Neural cell (in vitro differentiated cells): ENCODE measurements at regions not wholly inside any gene's neighbourhood (a gene's known extent, or its start where the extent isn't known, plus 50 kb on each side); places are given as distances from the start of the nearest gene placed in this dataset.

Experiments
- H2AFZ ChIP-seq: fragments of 200-600, 300-800 bp; sonication (generic), shearing (Covaris generic); 2 replicates; pipeline ENCODE4 v1.6.0; 2014; ENCODE audit warnings: low read depth, mild to moderate bottlenecking, antibody characterized with exemption, low read length, moderate library complexity
- H3F3A ChIP-seq: fragments of 200-600 bp; shearing (Covaris generic); 2 replicates; pipeline ENCODE4 v1.6.1; 2016; ENCODE audit warnings: mild to moderate bottlenecking, moderate library complexity, mixed read lengths, antibody characterized with exemption, low read length; ENCODE audit not compliant: insufficient read depth, poor library complexity, severe bottlenecking
- H3K27ac ChIP-seq: fragments of 200-600, 300-800 bp; sonication (generic), shearing (Covaris generic); 2 replicates; pipeline ENCODE4 v1.5.1; 2014; ENCODE audit warnings: mild to moderate bottlenecking, low read length, moderate library complexity
- H3K27me3 ChIP-seq: fragments of 300-800, 200-600 bp; sonication (generic), shearing (Covaris generic); 2 replicates; pipeline ENCODE4 v1.6.0; 2014; ENCODE audit warnings: mild to moderate bottlenecking, low read depth, low read length, moderate library complexity; ENCODE audit not compliant: insufficient read depth
- H3K36me3 ChIP-seq: fragments of 300-800, 200-600 bp; sonication (generic), shearing (Covaris generic); 2 replicates; pipeline ENCODE4 v1.5.1; 2014; ENCODE audit warnings: mild to moderate bottlenecking, antibody characterized with exemption, low read length, moderate library complexity; ENCODE audit not compliant: insufficient read depth
- H3K4me2 ChIP-seq: fragments of 300-800, 200-600 bp; sonication (generic), shearing (Covaris generic); 2 replicates; pipeline ENCODE4 v1.6.0; 2014; ENCODE audit warnings: mild to moderate bottlenecking, low read length
- H3K4me3 ChIP-seq: fragments of 300-800, 200-600 bp; sonication (generic), shearing (Covaris generic); 2 replicates; pipeline ENCODE4 v1.5.1; 2014; ENCODE audit warnings: mild to moderate bottlenecking, low read length, moderate library complexity
- H3K79me2 ChIP-seq: fragments of 200-600 bp; shearing (Covaris generic); replicated peaks from 2 replicates; pipeline ENCODE4 v1.6.0; 2014; ENCODE audit warnings: mild to moderate bottlenecking, low read length, moderate library complexity; ENCODE audit not compliant: insufficient read depth
- H3K9ac ChIP-seq: fragments of 300-800, 200-600 bp; sonication (generic), shearing (Covaris generic); 2 replicates; pipeline ENCODE4 v1.6.1; 2016; ENCODE audit warnings: mild to moderate bottlenecking, low read length, mixed read lengths
- H3K9me2 ChIP-seq: fragments of 200-600 bp; shearing (Covaris generic); 2 replicates; pipeline ENCODE4 v1.6.1; 2016; ENCODE audit warnings: mild to moderate bottlenecking, low read length, mixed read lengths; ENCODE audit not compliant: insufficient read depth
- H3K9me3 ChIP-seq: fragments of 200-600, 300-800 bp; sonication (generic), shearing (Covaris generic); 2 replicates; pipeline ENCODE4 v1.6.1; 2016; ENCODE audit warnings: mild to moderate bottlenecking, mixed run types, low read length, moderate library complexity, mixed read lengths
- H4K20me1 ChIP-seq: fragments of 200-600 bp; shearing (Covaris generic); 2 replicates; pipeline ENCODE4 v1.6.1; 2016; ENCODE audit warnings: mild to moderate bottlenecking, mixed run types; ENCODE audit not compliant: insufficient read depth
- EP300 ChIP-seq: fragments of 450-650 bp; conservative IDR thresholded peaks from 2 replicates; pipeline ENCODE4 v1.6.1; 2014; ENCODE audit warnings: antibody characterized with exemption, mild to moderate bottlenecking, moderate library complexity; ENCODE audit not compliant: poor library complexity, severe bottlenecking
- EZH2 ChIP-seq: fragments of 200-600, 300-800 bp; shearing (Covaris generic), sonication (generic); IDR thresholded peaks from 2 replicates; pipeline ENCODE4 v1.6.1; 2014; ENCODE audit warnings: antibody characterized with exemption, low read length, borderline replicate concordance, mild to moderate bottlenecking; ENCODE audit not compliant: insufficient read depth, poor library complexity, severe bottlenecking
- MXI1 ChIP-seq: fragments of 450-650 bp; conservative IDR thresholded peaks from 2 replicates; pipeline ENCODE4 v1.6.1; 2014; ENCODE audit warnings: antibody characterized with exemption, mild to moderate bottlenecking; ENCODE audit not compliant: poor library complexity, severe bottlenecking
- POLR2AphosphoS5 ChIP-seq: IDR thresholded peaks from 2 replicates; pipeline ENCODE4 v1.6.1; 2012
- RAD21 ChIP-seq: fragments of 450-650 bp; conservative IDR thresholded peaks from 2 replicates; pipeline ENCODE4 v1.6.1; 2014; ENCODE audit warnings: antibody characterized with exemption, mild to moderate bottlenecking, moderate library complexity
- SMC3 ChIP-seq: fragments of 450-650 bp; conservative IDR thresholded peaks from 2 replicates; pipeline ENCODE4 v1.6.1; 2014; ENCODE audit warnings: antibody characterized with exemption, mild to moderate bottlenecking, moderate library complexity; ENCODE audit not compliant: poor library complexity
- TAF1 ChIP-seq: IDR thresholded peaks from 2 replicates; pipeline ENCODE4 v1.6.1; 2012; ENCODE audit warnings: low read depth
- TF ChIP-seq, protein P1 (sequence below): fragments of 450-650 bp; IDR thresholded peaks from 2 replicates; pipeline ENCODE4 v1.5.1; 2014; ENCODE audit warnings: antibody characterized with exemption, mild to moderate bottlenecking, moderate library complexity; ENCODE audit not compliant: poor library complexity, severe bottlenecking
- TF ChIP-seq, protein P2 (sequence below): IDR thresholded peaks from 2 replicates; pipeline ENCODE4 v1.6.1; 2012; ENCODE audit warnings: borderline replicate concordance

DNA sequence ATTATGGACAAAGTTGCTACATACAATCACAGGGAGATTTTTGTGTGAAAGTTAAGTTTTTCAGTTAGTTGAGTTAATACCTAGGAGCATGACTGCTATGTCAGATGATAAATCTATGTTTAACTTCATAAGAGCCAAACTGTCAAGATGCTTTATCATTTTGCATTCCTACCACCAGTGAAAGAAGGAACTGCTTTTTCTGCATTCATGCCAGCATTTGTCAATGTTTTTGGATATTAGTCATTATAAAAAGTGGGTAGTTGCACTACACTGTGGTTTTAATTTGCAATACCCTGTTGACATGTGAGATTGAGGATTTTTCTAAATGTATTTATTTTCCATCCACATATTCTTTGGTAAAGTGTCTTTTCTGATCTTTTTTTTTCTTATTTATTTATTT lies 434.0 kb upstream of the MON1B start:
- Histone ChIP-seq H4K20me1 (no peaks in the 10 kb centered on the region), H3K9me3 (no peaks in the 10 kb centered on the region), H3F3A (no peaks in the 10 kb centered on the region)

DNA sequence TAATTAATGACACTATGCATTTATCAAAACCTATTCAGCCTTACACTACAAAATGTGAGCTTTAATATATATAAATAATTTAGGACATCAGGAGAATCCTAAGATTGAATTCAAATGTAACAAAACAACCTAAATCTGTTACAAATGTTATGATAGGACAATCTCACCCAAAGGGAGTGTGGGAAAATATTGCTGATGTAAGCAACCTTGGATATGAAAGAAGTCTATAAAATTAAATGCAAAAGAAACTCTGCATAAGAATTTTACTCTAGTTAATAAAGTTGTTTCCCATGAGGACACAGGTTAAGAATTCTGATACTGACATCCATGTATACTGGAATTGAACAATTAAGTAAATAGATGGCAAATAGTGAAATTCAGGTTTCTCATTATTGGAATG lies 424.5 kb upstream of the MON1B start:
- Histone ChIP-seq H3K4me3 (no peak overlapping the region), H2AFZ (no peak overlapping the region), H3K79me2 (no peaks in the 10 kb centered on the region), H3K9me2 (no peaks in the 10 kb centered on the region), H3K27me3 (no peaks in the 10 kb centered on the region), H4K20me1 (no peaks in the 10 kb centered on the region), H3K4me2 (no peak overlapping the region), H3K36me3 (no peaks in the 10 kb centered on the region), H3K9ac (no peak overlapping the region), H3F3A (no peaks in the 10 kb centered on the region), H3K9me3 (peaks cover 4% of the 10 kb centered on the region), H3K27ac (no peak overlapping the region)
- TF ChIP-seq MXI1, result no peak
- TF ChIP-seq EZH2, result no peak
- no peak for TF ChIP-seq POLR2AphosphoS5
- no peak for TF ChIP-seq EP300
- no peak for TF ChIP-seq RAD21
- no peak for TF ChIP-seq TAF1
- no peak for TF ChIP-seq SMC3
- TF ChIP-seq, protein P1, sequence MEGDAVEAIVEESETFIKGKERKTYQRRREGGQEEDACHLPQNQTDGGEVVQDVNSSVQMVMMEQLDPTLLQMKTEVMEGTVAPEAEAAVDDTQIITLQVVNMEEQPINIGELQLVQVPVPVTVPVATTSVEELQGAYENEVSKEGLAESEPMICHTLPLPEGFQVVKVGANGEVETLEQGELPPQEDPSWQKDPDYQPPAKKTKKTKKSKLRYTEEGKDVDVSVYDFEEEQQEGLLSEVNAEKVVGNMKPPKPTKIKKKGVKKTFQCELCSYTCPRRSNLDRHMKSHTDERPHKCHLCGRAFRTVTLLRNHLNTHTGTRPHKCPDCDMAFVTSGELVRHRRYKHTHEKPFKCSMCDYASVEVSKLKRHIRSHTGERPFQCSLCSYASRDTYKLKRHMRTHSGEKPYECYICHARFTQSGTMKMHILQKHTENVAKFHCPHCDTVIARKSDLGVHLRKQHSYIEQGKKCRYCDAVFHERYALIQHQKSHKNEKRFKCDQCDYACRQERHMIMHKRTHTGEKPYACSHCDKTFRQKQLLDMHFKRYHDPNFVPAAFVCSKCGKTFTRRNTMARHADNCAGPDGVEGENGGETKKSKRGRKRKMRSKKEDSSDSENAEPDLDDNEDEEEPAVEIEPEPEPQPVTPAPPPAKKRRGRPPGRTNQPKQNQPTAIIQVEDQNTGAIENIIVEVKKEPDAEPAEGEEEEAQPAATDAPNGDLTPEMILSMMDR, result no peak
- TF ChIP-seq, protein P2, sequence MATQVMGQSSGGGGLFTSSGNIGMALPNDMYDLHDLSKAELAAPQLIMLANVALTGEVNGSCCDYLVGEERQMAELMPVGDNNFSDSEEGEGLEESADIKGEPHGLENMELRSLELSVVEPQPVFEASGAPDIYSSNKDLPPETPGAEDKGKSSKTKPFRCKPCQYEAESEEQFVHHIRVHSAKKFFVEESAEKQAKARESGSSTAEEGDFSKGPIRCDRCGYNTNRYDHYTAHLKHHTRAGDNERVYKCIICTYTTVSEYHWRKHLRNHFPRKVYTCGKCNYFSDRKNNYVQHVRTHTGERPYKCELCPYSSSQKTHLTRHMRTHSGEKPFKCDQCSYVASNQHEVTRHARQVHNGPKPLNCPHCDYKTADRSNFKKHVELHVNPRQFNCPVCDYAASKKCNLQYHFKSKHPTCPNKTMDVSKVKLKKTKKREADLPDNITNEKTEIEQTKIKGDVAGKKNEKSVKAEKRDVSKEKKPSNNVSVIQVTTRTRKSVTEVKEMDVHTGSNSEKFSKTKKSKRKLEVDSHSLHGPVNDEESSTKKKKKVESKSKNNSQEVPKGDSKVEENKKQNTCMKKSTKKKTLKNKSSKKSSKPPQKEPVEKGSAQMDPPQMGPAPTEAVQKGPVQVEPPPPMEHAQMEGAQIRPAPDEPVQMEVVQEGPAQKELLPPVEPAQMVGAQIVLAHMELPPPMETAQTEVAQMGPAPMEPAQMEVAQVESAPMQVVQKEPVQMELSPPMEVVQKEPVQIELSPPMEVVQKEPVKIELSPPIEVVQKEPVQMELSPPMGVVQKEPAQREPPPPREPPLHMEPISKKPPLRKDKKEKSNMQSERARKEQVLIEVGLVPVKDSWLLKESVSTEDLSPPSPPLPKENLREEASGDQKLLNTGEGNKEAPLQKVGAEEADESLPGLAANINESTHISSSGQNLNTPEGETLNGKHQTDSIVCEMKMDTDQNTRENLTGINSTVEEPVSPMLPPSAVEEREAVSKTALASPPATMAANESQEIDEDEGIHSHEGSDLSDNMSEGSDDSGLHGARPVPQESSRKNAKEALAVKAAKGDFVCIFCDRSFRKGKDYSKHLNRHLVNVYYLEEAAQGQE, result no peak

More for the DNA sequence above, 434.0 kb upstream of the MON1B start:
- Histone ChIP-seq H3K36me3 (no peaks in the 10 kb centered on the region), H2AFZ (no peak overlapping the region), H3K9me2 (no peaks in the 10 kb centered on the region), H3K27me3 (no peaks in the 10 kb centered on the region), H3K79me2 (no peaks in the 10 kb centered on the region), H3K4me3 (no peak overlapping the region), H3K4me2 (no peak overlapping the region), H3K9ac (no peak overlapping the region), H3K27ac (no peak overlapping the region)
- TF ChIP-seq SMC3 (no peak), EP300 (no peak), MXI1 (no peak), TAF1 (no peak), POLR2AphosphoS5 (no peak), EZH2 (no peak), RAD21 (no peak)
- TF ChIP-seq, protein P1, result no peak
- TF ChIP-seq, protein P2, result no peak
